ENCODE measurements at regions not wholly inside any gene's neighbourhood (a gene's known extent, or its start where the extent isn't known, plus 50 kb on each side); places are given as distances from the start of the nearest gene placed in this dataset.

DNA sequence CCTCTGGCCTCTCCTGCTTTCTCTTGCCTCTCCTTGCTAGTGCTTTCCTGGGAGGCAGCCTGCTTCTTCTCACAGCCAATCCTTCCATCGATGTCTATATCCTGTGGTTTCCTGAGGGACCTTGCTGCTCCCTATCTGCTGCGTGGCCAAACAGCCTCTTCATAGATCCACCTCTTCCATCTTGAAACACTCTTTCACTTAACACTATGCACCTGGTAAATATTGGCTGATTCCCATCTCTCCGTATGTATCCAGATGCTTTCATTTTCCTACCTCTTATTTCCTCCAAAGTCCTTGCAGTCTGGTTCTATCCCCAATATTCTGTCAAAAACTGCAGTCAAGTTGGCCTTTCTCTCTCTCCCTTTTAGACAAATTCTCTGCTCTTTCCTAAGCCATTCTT lies 205.2 kb upstream of the CFAP20DC start:
- TF ChIP-seq, protein P1, sequence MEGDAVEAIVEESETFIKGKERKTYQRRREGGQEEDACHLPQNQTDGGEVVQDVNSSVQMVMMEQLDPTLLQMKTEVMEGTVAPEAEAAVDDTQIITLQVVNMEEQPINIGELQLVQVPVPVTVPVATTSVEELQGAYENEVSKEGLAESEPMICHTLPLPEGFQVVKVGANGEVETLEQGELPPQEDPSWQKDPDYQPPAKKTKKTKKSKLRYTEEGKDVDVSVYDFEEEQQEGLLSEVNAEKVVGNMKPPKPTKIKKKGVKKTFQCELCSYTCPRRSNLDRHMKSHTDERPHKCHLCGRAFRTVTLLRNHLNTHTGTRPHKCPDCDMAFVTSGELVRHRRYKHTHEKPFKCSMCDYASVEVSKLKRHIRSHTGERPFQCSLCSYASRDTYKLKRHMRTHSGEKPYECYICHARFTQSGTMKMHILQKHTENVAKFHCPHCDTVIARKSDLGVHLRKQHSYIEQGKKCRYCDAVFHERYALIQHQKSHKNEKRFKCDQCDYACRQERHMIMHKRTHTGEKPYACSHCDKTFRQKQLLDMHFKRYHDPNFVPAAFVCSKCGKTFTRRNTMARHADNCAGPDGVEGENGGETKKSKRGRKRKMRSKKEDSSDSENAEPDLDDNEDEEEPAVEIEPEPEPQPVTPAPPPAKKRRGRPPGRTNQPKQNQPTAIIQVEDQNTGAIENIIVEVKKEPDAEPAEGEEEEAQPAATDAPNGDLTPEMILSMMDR (IDR thresholded peaks at IDR 0.05), result no peak
- TF ChIP-seq, protein P2, sequence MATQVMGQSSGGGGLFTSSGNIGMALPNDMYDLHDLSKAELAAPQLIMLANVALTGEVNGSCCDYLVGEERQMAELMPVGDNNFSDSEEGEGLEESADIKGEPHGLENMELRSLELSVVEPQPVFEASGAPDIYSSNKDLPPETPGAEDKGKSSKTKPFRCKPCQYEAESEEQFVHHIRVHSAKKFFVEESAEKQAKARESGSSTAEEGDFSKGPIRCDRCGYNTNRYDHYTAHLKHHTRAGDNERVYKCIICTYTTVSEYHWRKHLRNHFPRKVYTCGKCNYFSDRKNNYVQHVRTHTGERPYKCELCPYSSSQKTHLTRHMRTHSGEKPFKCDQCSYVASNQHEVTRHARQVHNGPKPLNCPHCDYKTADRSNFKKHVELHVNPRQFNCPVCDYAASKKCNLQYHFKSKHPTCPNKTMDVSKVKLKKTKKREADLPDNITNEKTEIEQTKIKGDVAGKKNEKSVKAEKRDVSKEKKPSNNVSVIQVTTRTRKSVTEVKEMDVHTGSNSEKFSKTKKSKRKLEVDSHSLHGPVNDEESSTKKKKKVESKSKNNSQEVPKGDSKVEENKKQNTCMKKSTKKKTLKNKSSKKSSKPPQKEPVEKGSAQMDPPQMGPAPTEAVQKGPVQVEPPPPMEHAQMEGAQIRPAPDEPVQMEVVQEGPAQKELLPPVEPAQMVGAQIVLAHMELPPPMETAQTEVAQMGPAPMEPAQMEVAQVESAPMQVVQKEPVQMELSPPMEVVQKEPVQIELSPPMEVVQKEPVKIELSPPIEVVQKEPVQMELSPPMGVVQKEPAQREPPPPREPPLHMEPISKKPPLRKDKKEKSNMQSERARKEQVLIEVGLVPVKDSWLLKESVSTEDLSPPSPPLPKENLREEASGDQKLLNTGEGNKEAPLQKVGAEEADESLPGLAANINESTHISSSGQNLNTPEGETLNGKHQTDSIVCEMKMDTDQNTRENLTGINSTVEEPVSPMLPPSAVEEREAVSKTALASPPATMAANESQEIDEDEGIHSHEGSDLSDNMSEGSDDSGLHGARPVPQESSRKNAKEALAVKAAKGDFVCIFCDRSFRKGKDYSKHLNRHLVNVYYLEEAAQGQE (IDR thresholded peaks at IDR 0.05), result no peak
- no peak for TF ChIP-seq KDM1A (IDR thresholded peaks at IDR 0.05; ENCODE audit: low read depth)
- TF ChIP-seq RFX5 (IDR thresholded peaks at IDR 0.05), result no peak
- TF ChIP-seq, protein P3, sequence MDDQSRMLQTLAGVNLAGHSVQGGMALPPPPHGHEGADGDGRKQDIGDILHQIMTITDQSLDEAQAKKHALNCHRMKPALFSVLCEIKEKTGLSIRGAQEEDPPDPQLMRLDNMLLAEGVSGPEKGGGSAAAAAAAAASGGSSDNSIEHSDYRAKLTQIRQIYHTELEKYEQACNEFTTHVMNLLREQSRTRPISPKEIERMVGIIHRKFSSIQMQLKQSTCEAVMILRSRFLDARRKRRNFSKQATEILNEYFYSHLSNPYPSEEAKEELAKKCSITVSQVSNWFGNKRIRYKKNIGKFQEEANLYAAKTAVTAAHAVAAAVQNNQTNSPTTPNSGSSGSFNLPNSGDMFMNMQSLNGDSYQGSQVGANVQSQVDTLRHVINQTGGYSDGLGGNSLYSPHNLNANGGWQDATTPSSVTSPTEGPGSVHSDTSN (IDR thresholded peaks at IDR 0.05), result no peak
- no peak for TF ChIP-seq RAD21 (conservative IDR thresholded peaks at IDR 0.05 in 1 of 2, IDR thresholded peaks at IDR 0.05 in 1 of 2)
- no peak for TF ChIP-seq POLR2A (IDR thresholded peaks at IDR 0.05; ENCODE audit: low read length)
